Hematopoietic multipotent progenitor cell (in vitro differentiated cells): ENCODE measurements at regions not wholly inside any gene's neighbourhood (a gene's known extent, or its start where the extent isn't known, plus 50 kb on each side); places are given as distances from the start of the nearest gene placed in this dataset.
"Not testable (repeated sequence)": the region's sequence is repeated elsewhere in the genome, so short reads cannot be mapped to it uniquely, and the experiment has no call there.

Source experiments
- DNase-seq, 3 donors: peaks; one replicate each; pipeline ENCODE4 v3.0.0-alpha.2; 2011 to 2015; ENCODE audit warnings: low read depth in 2 of 3, low spot score in 2 of 3

DNA sequence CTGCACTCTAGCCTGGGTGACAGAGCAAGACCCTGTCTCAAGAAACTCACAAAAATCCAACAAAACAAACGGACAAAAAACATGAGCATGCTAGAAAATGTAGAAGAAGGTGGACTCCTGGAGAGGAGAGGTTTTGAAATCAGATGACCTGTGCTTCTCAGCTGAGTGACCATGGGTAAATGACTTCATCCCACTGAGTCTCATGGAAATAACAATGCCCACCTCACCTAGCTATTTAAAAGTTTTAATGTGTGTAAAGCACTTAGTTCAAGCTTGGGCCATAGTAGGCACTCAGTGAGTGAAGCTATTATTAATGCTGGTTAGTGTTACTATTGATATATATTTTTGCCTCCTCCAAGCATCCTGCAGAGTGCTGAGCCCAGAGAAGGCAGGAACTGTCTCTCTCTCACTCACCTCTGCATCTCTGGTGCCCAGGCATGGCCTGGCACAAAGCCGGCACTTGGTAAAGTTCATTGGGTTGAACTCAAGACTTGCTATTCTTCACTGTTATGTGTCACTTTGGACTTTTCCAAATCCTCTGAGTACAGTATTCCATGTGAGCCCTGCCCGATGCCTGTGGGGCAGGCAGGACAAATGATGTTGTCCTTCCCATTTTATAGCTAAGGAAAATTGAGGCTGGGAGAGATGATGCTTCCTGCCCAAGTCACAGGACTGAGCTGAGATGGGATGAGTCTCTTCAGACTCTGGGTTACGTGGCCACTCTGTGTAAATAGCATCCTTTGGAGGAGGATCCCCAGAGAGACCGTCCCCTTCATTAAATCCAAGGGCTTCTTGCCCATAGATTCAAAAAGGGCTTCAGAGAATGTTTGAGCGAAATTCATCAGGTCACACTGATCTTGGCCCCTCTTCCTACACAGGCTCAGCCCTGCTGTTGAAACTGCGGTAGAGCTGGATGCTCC, 81.4 kb upstream of the EMX2 start:
- DNase-seq, result no peak

DNA sequence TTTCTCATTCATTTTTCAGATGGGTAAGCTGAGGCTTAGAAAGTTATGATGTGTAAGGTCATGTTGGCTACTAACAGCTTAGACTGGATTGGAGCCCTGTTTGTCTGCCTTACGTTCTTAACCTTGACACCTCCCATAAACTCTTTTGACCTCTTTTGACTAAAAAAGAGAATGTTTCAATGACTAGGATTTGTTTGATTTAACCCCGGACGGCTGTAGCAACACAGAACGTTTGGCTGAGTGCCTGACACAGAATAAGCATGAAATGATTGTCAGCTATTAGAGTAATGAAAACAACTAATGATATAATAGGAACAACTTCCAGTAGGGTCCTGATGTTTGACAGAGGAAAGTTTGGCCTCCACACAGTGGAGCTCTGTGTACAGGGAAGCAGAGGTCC, 83.3 kb upstream of the PDZD8 start:
- no peak for DNase-seq

DNA sequence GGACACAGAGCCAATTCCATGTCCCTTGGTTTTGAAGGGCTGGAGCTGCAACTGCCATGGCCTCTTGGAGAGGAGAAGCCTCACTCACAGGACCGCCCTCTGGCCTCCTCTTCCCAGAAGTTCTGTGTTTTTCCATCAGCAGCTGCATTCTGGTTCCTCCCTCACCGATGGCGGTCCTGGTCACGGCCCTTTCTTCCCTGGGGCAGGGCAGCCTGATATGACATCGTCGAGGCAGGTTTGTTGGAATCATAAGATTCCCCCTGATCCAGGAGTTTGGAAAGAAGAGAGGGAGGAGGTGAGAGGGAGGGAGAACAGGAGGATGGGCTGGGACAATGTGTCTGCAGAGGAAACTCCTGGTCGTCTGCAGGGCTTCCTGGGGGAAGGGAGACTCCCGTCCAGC, 82.7 kb upstream of the PDZD8 start:
- no peak for DNase-seq

DNA sequence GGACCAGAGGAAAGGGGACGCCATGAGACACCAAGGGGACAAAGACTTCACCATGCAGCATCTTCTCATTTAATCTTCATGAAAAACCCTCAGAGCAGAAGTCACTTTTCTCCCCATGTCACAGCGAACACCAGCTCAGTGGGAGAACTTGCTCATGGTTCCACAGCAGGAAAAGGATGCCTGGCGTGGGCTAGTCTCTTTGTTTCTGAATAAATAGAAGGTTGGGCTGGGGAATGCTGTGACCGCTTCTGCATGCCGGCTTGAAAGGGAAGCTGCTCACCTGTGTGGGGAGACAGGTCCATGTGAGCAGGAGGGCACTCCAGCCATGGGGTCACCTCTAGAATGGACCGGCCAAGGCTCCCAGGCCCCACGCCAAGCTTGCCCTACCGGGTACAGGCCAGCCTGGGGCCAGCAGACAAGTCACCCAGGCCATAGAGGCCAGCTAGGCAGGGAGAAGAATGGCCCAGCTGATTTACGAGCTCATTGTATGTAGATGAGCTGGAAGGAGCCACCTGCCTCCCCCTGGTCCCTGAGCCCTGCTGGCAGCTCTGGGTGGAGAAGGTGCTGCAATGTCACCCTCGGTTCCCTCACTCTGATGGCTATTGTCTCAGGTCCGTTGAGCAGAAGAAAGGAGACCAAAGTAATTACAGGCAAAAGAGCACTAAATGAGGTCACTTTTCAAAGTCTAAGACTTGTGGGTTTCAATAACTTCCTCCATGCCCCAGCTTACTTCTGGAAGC, 82.0 kb upstream of the PDZD8 start:
- DNase-seq, result peak in 1 of 3 donors; percentile 46

DNA sequence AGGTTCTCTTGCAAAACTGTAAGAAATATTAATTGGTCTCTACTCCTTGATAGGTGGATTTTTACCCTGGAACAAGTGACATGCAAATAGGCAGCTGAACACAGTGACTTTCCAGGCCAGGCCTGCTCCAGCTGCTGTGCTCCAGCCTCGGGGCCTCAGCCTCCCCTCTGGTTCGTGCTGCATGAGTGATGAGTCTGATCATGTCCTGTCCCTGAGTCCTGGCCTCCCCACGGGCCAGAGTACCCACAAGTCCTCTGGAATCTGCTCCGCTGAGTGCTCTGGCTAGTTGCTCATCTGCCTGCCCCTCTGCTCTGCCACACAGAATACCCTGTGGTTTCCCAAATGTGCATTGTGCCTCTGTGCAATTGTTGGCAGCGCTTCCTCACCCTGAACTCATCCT, 80.1 kb upstream of the PDZD8 start:
- no peak for DNase-seq

DNA sequence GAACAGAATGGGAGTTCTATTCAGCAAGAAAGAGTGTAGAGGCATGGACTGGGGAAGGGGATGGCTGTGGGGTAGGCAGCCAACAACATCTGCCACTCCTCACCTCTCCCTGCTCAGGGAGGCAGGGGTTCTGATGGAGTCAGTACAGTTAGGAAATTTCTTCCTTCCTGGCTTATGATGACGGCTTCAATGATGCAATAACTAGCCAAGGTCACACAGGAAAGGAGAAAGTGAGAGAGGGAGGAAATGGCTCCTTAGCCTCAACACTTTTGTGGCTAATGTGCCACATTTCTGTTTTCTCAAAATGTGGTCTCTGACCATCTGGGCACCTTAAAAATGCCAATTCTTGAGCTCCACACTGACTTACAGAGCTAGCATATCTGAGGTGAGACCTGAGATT, 79.3 kb upstream of the PDZD8 start:
- no peak for DNase-seq

DNA sequence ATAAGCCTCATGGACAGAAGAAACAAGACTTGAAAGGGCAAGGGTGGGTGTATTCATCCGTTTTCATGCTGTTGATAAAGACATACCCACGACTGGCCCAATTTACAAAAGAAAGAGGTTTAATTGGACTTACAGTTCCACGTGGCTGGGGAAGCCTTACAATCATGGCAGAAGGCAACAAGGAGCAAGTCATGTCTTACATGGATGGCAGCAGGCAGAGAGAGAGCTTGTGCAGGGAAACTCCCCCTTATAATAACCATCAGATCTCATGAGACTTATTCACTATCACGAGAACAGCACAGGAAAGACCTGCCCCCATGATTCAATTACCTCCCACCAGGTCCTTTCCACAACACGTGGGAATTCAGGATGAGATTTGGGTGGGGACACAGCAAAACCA, 78.2 kb upstream of the PDZD8 start:
- not testable (repeated sequence) for DNase-seq

DNA sequence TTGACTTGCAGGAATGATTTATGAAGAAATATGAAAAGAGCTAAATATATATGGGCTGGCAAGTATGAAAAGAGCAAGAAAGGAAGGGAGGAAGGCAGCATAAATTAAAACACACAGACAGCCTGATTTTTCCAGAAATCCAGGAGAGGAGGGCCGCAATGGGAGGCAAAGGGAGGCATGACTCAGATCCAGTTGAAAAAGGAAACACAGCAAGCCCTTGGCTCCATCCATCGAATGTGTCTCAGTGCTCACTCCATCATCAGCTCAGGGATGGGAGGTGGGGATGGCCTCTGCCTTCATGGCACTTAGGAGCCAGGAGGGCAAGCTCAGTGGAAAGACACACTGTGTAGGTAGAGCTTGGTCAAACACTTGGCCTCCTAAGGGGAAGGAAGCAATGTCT, 75.7 kb upstream of the PDZD8 start:
- DNase-seq, result no peak

DNA sequence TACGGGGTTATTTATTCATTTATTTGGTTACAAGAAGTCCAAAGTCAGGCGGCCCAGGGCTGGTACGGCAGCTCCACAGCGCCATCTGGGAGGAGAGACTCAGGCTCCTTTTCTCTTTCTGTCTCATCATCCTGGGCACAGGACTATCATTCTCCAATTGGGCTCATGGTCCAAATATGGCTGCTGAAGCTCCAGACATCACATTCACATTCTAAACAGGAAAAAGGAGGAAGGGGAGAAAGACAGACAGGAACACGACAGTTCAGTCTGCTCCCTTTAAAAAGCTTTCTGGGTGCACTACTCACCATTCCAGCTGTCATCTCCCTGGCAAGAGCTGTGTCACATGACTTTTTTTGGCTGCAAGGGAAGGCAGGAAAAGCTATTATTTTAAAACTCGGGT, 74.4 kb upstream of the PDZD8 start:
- DNase-seq, result no peak

DNA sequence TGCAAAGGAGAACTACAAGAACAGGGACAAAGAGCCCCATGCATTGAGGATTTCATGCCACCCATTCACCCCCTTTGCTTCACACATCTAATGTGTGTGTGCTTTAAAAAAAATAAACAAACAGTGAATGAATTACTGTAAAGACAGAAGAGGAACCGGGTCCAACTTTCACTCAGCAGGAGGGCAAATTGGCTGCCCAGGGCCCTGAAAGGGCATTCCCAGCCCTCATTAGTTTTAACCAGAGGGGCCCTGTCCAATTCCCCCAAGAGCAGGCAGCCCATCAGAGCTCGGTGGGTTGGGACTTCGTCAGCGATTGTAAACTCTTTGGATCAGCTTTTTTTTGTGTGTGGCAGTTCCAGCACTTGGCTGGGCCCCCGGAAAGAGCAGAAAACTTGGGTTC, 73.6 kb upstream of the PDZD8 start:
- DNase-seq, result no peak

DNA sequence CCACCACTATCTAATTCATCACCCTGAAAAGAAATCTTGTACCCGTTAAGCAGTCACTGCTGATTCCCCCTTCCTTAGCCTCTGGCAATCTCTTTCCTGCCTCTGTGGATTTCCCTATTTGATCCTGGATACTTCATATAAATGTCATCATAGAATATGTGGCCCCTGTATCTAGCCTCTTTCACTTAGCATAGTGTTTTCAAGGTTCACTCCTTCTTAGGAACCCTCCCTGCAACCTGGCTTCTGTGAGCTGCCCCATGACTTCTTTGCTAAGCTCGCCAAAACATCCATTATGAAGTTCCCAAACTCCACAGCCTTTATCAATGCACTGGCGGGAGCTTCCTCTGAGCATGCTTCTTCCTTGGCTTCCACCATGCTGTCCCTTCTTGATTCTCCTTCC, 70.8 kb upstream of the PDZD8 start:
- DNase-seq, result no peak

DNA sequence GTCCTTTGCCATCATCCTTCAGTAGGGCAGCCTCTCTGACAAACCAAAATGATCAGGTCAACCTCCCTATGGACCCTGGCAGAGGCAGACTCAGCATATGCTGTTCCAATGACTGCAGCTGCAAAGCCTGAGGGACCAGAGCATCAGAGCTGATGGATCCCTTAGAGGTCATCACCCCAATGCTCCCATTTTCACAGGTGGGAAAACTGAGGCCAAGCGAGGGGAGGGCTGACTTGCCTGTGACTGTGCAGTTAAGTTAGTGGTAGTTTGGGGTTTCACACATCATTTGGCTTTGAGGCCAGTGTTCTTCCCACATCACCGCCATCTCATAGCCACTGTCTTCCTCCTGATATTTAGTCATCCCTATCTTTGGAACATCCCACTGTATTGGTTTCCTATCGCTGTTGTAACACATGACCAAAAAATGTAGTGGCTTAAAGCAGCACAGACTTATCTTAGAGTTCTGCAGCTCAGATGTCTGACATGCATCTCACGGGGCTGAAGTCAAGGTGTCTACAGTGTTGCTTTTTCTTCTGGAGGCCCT, 69.3 kb upstream of the PDZD8 start:
- DNase-seq, result no peak

DNA sequence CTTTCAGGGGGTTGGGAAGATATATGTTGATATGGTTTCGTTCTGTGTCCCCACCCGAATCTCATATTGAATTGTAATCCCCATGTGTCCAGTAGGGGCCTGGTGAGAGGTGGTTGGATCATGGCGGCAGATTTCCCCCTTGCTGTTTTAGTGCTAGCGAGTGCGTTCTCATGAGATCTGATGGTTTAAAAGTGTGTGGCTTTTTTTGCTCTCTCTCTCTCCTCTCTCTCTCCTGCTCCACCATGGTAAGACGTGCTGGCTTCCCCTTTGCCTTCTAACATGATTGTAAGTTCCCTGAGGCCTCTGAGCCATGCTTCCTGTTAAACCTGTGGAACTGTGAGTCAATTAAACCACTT, 68.4 kb upstream of the PDZD8 start:
- no peak for DNase-seq

DNA sequence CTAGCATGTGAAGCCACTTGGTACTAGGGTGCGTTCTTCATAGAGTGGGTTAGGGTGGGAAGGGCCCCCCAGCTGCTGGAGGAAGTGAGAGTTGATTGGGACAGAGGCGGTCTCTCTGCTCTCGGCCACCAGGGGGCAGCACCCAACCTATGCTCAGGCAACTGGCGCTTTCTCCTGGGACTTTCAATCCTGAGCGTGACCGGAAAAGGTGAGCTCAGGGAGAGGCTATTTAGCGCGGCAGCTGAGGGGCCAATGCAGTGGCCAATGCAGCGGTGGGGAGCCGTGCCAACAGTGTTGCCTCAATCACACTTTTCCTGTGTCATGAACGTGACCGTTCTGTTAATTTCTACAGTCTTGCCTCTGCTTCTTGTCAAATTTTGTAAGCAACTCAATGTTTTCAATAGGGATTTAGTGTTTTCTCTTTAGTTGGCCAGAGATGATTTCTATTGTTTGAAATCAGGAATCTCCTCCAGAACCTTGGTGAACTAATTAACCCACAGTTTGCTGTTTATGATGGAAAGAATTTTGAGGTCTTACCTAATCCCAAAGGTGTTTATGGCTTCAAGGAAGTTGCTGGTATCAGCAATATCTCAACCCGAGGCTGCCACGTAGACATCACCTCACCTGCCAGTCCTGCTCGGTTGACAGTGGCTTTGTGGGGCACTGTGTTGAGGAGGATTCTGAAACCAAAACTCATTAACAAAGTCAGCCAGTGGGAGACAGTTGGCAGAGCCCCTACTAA, 67.9 kb upstream of the PDZD8 start:
- peak in 2 of 3 donors; percentile 63 to 70 for DNase-seq

DNA sequence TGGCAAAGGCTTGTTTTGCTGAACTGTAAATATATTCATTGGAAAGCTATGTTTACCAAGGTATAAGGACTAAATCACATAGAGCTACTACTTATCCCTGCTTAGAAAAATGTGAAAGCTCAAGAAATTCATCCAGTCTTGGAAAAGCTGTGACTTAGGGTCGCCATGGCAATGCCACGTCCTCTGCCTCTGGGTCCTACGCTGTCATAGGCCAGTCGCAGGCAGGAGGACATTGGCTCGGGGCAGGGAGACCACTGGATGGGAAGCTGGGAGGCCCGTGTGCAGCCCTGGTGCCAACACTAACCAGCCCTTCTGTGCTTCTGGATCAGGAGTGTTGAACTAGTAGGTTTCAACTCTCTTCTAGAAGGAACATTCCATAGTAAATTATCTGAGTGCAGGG, 67.3 kb upstream of the PDZD8 start:
- no peak for DNase-seq

DNA sequence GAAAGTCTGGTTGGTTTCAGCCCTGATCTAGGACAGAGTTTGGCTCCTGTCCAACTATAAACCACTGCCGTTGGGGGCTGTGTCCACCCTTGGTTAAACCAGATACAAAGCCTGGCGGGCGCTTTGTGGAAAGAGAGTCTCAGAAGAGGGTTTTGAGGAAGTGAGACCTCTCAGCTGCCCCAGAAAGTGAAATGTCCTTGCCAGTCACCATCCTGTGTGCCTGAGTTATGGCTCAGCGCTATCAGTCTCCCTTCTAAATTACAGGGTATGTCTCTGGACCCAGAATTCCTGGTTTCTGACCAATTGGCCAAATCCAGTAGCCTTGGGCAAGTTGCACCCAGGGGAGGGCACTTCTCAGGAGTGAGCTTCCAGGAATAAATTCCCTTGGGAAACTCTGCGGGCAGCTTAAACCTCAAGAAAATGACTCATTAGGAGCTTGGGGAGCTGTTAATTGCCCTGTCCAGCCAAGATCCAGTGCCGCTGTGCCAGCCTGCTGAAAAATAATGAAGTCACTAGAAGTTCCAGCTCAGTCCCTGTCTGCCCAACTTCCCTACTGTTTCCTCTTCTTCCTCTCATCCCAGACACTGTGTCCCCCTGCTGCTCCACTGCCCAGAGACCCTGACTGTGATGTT, 66.7 kb upstream of the PDZD8 start:
- peak in 1 of 3 donors; percentile 70 for DNase-seq

DNA sequence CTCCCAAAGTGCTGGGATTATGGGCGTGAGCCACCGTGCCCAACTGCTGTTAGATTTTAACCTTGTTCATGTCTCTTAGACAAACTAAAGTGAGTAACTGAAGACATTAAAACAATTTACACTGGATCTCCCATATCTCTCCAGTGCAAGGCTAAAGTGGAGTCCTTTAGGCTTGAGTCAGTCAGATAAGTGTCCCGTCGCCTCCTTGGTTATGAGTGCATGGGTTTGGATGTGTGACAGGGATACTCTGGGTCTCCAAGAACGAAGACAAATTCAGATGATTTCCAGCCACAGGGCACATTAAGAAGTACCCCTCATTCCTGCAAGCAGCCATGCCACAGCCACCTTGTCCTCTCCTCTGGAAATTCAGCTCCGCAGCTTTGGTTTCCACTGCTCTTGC, 66.1 kb upstream of the PDZD8 start:
- no peak for DNase-seq

DNA sequence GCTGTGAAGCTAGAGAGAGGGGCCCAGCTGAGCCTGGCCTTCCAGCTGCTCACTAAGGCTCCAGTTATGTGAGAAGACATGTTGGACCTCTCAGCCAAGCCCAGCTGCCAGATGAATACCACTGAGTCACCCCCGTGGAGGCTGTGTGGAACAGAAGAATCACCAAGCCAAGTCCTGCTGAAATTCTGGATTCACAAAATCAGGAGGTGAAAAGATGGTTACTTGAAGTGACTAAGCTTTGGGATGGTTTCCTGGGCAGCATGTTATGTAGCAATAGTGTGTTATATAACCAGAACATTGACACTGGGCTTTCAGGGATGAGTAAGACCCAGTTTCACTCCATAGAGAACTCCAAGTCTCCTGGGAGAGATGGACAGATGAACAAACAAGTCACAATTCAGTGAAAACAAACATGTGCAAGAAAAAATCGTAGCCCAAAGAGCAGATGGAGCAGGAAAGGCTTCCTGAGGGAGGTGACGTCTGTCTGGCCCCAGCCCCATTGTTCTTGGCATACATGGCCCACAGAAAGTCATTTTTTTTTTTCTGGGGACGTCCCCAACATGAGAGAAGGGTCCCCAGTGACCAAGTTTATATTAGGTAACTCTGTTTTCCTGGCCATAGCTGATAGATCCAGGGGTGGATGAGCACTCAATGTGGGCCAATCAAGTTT, 64.1 kb upstream of the PDZD8 start:
- DNase-seq, result no peak

DNA sequence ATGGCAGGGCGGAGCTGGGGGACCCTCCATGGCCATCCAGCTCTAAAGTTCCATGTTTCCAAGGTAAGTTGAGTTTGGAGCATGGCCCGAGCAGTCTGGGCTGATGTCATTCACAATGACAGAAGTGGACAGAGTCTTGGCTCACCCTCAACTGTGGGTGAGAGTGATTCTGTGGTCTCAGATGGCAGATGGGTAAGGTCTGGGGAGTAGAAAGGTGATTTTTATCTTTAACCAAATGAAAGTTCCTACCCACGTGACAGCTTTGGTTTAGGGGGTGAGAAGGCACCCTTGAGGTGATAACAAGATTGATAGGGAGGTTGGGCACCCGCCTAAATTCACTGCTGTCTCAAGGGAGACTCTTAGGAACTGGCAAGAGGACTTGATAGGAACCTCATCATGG, 57.6 kb upstream of the PDZD8 start:
- DNase-seq, result no peak

DNA sequence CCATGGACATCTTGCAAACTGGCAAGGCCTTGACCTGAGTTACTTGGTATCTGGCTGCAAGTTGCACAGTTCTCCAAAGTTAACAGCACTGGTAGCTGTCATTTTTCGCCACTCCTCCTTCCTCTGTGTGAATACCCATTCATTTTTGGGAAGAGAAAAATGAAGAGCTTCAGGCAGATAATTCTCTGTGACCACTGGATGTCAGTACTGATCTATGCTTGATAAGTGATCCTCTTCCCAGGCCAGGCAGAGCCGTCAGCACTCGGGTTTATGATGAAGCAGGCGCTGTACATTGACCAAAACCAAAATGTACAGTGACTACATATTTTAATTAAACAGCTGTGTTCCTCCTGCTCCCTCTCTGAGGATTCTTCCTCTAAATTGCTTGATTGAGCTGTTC, 55.9 kb upstream of the PDZD8 start:
- peak in 1 of 3 donors; percentile 35 for DNase-seq
